RCC 7860 (cell line): ENCODE measurements at regions not wholly inside any gene's neighbourhood (a gene's known extent, or its start where the extent isn't known, plus 50 kb on each side); places are given as distances from the start of the nearest gene placed in this dataset.
"Not testable (repeated sequence)": the region's sequence is repeated elsewhere in the genome, so short reads cannot be mapped to it uniquely, and the experiment has no call there.

Experiments
- DNase-seq: peaks from one replicate; pipeline ENCODE4 v3.0.0-alpha.2; 2015; ENCODE audit warnings: low spot score
- FAIRE-seq: peaks from 2 replicates; lab custom pipeline; 2012; peaks lifted over from hg19 to GRCh38; lab: Jason Lieb, UNC

DNA sequence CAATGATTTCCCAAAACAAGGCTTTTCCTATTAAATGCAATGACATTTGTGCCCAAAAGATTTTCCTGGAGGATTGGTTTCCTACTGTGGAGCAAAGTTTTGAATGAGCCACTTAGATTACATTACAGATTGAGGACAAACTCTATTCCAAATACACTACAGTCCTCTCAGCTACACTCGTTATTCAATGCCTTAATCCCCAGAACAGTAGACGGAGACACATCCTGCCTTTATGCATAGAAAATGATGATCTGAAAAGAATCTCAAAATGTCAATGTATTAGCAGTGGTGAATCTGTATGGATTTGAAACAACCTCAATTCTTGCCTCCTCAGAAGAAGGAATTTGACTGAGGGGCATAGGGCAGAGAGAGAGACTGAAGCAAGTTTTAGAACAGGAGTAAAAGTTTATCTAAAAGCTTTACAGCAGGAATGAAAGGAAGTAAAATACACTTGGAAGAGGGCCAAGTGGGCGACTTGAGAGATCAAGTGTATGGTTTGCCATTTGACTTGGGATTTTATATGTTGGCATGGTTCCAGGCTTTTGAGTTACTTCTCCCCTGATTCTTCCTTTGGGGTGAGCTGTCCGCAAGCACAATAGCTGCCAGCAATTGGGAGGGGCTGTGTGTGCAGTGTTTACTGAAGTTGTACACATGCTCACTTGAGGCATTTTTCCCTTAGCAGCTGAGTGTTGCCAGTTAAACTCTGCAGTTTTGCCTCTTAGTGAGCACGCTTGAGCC lies 891.9 kb upstream of the MBL2 start:
- FAIRE-seq (no peak), DNase-seq (no peak)

DNA sequence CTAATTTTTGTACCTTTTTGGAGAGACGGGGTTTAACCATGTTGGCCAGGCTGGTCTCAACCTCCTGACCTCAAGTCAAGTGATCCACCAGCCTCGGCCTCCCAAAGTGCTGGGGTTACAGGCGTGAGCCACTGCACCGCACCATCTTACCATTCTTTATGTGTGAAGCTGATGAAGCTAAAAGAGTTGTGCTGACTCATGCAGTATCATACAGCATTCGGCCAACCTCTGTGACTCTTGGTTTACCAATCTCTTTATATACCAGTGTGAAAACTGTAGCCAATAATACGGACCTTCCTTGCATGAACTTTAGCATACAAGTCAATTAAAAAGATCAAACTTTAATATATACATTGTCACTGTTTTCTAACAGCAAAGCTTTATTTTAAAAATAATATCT lies 878.2 kb upstream of the MBL2 start:
- FAIRE-seq, result no peak

GRCh38 chr10:53647221-53647620 lies 874.6 kb upstream of the MBL2 start:
- not testable (repeated sequence) for DNase-seq, FAIRE-seq

More for the DNA sequence above, 878.2 kb upstream of the MBL2 start:
- DNase-seq, result no peak

GRCh38 chr10:53646525-53646924 lies 873.9 kb upstream of the MBL2 start:
- no peak for FAIRE-seq
- no peak for DNase-seq

GRCh38 chr10:53645951-53646350 lies 873.4 kb upstream of the MBL2 start:
- DNase-seq, result no peak
- no peak for FAIRE-seq

- no peak for DNase-seq
- no peak for FAIRE-seq
Observed at GRCh38 chr10:53638006-53638405, 865.4 kb upstream of the MBL2 start.

GRCh38 chr10:53624722-53625121 lies 852.1 kb upstream of the MBL2 start:
- no peak for DNase-seq
- no peak for FAIRE-seq

GRCh38 chr10:53622201-53622600 lies 849.6 kb upstream of the MBL2 start:
- FAIRE-seq, result no peak
- DNase-seq, result no peak

DNA sequence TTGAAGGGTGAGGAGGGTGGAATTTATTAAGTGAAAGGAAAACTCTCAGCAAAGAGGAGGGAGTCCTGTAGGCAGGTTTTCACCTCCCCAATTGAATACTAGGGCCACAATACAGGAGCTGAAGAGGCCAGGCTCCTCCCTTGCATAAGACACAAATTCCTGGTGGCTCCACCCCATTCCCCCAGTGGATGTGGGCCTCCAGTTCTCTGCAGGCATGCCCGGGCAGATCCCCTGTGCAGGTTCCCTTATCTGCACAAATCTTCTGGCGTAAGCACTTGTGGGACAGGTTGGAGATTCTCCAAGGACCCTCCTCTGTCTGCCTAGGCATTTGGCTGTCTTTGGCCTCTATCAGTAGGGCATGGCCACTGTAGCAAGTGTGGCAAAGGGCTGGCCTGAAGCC lies 847.1 kb upstream of the MBL2 start:
- FAIRE-seq, result no peak
- no peak for DNase-seq

- FAIRE-seq (no peak), DNase-seq (no peak)
Observed at GRCh38 chr10:53607691-53608090, 835.1 kb upstream of the MBL2 start.

GRCh38 chr10:53606981-53607380 lies 834.4 kb upstream of the MBL2 start:
- DNase-seq, result no peak
- no peak for FAIRE-seq

DNA sequence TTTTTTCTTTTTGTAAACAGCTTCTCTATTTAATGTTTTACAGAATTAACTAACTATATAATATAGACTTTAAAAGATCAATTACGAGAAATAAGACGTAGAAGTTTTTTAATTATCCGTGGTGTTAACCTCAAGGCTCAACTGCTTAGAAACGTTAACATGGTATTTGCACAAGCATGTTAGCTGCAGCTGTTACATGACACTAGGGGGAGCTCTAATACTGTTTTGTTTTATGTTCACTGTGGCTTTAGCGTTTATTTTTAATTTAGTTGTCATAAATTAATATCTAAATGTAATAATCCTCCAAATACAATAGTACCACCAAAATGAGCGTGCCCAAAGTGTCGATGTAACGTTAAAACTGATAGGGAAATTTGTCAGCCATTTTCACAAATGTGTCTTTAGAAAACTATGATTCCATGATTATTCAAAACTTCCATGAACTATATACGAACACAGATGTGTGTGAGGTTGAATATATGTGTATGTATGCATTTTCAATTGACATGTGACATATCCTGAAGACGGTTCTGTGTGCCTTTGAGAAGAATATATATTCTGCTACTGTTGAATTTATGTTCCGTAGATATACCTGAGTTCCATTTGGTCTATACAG lies 828.8 kb upstream of the MBL2 start:
- FAIRE-seq, result peak; percentile 77
- DNase-seq, result peak; percentile 43

GRCh38 chr10:53598914-53599313 lies 826.3 kb upstream of the MBL2 start:
- FAIRE-seq, result no peak
- peak; percentile 16 for DNase-seq

GRCh38 chr10:53597835-53598251 lies 825.3 kb upstream of the MBL2 start:
- no peak for DNase-seq
- no peak for FAIRE-seq

GRCh38 chr10:53580465-53580864 lies 807.9 kb upstream of the MBL2 start:
- DNase-seq (no peak), FAIRE-seq (no peak)

GRCh38 chr10:53579773-53580172 lies 807.2 kb upstream of the MBL2 start:
- no peak for FAIRE-seq
- no peak for DNase-seq

- no peak for DNase-seq
- no peak for FAIRE-seq
Observed at GRCh38 chr10:53574024-53574423, 801.4 kb upstream of the MBL2 start.

- FAIRE-seq, result no peak
- DNase-seq, result no peak
Observed at GRCh38 chr10:53573498-53573897, 800.9 kb upstream of the MBL2 start.

GRCh38 chr10:53572799-53573198 lies 800.2 kb upstream of the MBL2 start:
- no peak for FAIRE-seq
- no peak for DNase-seq

DNA sequence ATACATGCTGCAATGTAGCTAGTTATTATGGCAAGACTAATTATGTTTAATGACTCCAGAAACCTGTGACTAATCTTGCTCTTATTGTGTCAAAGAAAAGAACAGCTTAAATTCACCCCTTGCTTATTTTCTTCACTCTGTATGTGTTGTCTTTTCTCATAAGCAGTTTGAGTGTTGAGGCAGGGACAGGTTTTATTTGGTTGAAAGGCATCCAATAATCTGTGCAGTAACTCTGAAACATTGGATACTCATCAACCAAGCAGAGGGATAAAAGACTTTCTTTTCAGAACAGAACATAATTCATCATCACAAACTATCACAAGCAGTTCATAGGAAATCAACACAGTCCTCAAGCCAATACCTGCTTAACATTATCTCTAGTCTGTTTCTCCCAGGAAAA lies 797.6 kb upstream of the MBL2 start:
- FAIRE-seq (no peak), DNase-seq (no peak)

DNA sequence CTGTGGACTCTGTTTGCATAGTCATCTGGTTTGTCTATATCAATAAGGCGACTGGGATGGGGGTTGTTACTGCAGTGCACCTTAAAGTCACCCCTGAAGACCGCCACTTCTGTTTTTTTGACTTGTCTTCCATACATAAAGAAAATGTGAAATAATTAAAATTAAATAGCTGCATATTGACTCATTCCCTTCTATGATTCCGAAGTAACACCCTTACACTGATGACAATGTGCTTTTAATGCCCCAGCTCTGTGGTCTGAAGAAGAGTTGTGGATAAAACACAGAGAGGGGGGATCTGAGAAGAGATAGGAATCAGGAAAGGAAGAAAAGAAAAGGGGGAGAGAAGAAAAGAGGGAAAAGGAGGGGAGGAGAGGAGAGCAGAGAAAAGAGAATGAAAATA lies 796.9 kb upstream of the MBL2 start:
- DNase-seq (no peak), FAIRE-seq (no peak)

DNA sequence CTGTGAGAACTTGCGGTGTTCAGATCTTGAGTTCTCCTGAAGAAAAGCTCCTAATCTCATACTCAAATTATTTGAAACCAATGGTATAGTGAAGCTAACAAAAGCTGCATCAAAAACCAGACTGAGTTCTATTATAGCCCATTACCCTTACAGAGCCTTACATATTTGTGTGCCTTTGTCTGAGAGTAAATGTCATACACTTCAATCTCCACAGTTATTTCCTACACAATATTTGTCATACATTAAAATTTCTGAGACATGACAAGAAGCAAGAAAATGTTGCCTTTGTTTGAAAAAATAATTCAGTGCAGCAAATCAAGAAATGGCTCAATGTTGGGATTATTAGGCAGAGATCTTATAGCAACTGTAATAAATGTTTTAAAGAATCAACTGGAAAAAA lies 776.1 kb upstream of the MBL2 start:
- DNase-seq, result no peak
- no peak for FAIRE-seq

- FAIRE-seq (peak; percentile 11), DNase-seq (no peak)
Observed at GRCh38 chr10:53547364-53547763, 774.8 kb upstream of the MBL2 start.
